GOT3 (cell line): ENCODE measurements at regions not wholly inside any gene's neighbourhood (a gene's known extent, or its start where the extent isn't known, plus 50 kb on each side); places are given as distances from the start of the nearest gene placed in this dataset.

ENCODE experiments used
- DNase-seq: peaks from one replicate; lab custom pipeline; 2025; ENCODE audit warnings: mixed read lengths; lab: John Stamatoyannopoulos, UW

- no peak for DNase-seq
Observed at GRCh38 chr21:24339406-24339805, 1267.9 kb downstream of the MRPL39 start.

GRCh38 chr21:24336491-24336890 is 1270.8 kb downstream of the MRPL39 start:
- no peak for DNase-seq

DNA sequence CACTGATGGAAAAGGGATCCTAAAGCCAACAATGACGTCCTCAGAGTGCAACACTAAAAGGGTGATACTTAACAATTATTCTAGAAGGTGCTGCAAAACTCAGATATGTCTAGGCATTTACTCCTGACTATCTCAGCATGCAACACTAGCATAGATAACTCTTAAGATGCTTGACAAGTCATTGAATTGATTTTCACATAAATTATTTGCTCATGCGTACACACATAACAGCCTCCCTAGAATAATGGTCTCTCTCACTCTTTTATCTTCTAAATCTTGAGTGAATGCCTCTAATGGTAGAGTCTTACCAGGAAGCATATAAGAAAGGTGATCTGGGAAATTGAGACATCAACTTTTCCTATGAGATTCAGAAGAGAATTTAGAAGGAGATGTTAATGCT is 1283.7 kb downstream of the MRPL39 start:
- no peak for DNase-seq

DNA sequence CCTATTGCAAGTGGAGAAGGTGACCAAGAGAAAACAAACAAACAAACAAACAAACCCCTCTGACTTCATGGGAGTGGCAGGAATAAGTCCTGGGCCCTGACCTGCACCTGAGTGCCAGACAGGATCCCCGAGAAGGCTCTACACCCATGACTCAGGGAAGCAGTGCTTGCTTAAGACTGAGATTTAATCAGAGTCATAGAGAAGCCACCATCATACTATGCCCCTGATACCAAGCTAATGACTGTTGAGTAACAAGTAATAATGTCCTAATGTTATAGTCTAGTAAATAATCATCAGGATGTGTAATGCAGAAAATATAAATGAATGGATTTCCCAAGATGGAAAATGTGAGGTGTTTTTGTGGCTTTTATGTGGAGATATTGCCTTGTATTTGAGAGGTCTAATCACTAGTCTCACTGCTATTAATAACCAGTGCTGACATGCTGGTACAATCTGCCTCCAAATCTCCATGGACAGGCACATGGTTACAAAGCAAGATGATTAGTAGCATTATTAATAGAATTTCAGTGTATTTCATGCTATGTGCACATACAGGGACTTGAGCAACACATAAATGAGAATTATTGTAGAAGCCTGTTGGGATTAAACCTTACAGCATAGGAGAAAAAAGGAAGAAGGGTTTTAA is 1290.9 kb downstream of the MRPL39 start:
- no peak for DNase-seq

DNA sequence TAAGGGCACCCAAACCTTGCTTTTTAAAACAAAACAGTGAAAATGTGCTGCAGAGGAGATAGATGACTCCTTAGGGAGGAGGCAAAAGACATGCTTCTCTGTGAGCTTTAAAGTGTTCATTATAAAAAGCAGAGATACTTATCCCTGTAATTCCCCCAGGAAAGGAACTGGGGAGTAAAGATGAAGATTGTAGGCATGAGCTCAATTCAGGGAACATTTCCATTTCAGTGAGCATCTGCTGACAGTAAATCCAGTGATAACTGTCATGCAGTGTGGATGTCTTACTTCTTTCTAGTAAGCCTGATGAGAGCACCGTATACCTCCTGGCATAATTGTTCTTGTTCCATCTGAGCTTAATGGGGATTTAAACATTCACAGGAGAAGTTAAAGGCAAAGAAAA is 1296.5 kb downstream of the MRPL39 start:
- DNase-seq: no peak

GRCh38 chr21:24308183-24308582 is 1299.1 kb downstream of the MRPL39 start:
- DNase-seq: no peak

- DNase-seq: no peak
Observed at GRCh38 chr21:24302400-24302799, 1304.9 kb downstream of the MRPL39 start.

DNA sequence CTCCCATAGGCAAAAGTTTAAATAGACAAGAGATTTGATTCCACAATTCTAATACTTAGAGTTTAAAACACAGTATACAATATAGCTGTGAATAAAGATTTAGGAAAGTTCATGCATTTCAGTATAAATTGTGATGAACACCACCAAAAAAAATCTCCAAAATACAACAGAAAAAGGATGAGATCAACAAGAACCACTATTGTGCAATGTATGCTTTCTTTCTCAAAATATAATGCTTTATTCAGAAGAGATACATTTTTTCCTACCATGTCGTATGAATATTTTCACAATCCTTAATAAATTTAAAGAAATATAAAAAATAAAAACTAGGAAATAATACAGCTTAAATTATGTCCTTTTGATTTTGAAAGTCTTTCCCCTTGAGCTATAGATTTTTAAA is 1309.2 kb downstream of the MRPL39 start:
- no peak for DNase-seq

GRCh38 chr21:24294171-24294570 is 1313.1 kb downstream of the MRPL39 start:
- no peak for DNase-seq

GRCh38 chr21:24290151-24290833 is 1317.0 kb downstream of the MRPL39 start:
- DNase-seq: no peak

GRCh38 chr21:24289539-24289938 is 1317.7 kb downstream of the MRPL39 start:
- no peak for DNase-seq

DNA sequence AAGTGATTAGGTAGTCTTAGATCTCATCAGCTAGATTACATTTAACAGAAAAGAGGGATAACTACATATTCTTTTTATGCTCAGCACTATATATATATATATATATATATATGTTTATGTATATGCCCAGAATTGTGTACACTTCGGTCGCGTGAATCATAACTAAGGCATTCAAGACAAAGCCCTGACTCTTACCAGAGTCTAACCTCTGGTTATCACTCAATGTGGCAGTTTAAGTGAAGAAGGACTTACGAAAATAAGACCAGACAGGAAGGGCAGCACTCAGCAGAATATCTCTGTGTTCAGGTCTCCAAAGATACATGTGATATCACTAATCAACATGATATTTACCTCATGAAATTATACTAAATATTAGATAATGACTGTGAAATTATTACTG is 1326.7 kb downstream of the MRPL39 start:
- DNase-seq: no peak

GRCh38 chr21:24278711-24279110 is 1328.6 kb downstream of the MRPL39 start:
- no peak for DNase-seq

GRCh38 chr21:24276204-24276603 is 1331.1 kb downstream of the MRPL39 start:
- no peak for DNase-seq

GRCh38 chr21:24275616-24276015 is 1331.7 kb downstream of the MRPL39 start:
- no peak for DNase-seq

GRCh38 chr21:24272521-24272938 is 1334.8 kb downstream of the MRPL39 start:
- no peak for DNase-seq

DNA sequence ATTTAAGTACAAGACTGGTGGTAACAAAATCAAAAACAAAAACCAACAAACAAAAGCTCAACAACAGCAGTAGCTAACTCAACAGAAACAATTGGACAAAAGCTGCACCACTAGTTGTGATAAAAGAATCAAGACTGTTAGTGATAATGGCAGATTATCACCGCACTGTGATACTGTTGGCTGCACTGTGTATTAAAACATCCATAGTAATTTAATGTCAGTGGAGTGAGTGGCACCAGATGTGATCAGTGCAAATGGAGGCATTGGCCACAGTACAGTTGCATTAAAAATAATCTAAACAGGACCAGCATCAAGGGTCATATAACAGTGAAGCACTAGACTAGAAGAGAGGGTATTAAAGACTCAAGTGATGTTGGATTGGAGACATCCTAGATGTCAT is 1341.3 kb downstream of the MRPL39 start:
- no peak for DNase-seq

GRCh38 chr21:24260751-24261150 is 1346.5 kb downstream of the MRPL39 start:
- DNase-seq: no peak

DNA sequence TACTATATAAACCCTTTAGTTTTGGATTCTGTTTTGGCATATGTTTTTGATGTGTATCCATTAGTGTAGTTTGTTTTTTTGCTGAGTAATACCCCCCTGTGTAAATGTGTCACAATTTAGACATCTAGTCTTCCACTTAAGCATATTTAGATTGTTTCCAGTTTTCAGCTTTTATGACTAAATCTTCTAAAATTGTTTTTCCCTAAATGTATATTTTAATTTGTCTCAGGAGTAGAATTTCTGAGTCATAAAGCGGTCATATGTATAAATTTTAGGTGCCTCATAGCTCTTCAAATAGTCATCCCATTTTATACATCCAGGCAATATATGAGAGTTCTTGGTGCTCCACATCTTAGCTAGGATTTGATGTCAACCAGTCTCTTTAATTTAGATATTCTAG is 1348.0 kb downstream of the MRPL39 start:
- DNase-seq: no peak

GRCh38 chr21:24255591-24255990 is 1351.7 kb downstream of the MRPL39 start:
- DNase-seq: no peak

GRCh38 chr21:24225431-24225830 is 1381.8 kb downstream of the MRPL39 start:
- no peak for DNase-seq

GRCh38 chr21:24224422-24224821 is 1382.9 kb downstream of the MRPL39 start:
- no peak for DNase-seq

GRCh38 chr21:24223624-24224023 is 1383.7 kb downstream of the MRPL39 start:
- no peak for DNase-seq

DNA sequence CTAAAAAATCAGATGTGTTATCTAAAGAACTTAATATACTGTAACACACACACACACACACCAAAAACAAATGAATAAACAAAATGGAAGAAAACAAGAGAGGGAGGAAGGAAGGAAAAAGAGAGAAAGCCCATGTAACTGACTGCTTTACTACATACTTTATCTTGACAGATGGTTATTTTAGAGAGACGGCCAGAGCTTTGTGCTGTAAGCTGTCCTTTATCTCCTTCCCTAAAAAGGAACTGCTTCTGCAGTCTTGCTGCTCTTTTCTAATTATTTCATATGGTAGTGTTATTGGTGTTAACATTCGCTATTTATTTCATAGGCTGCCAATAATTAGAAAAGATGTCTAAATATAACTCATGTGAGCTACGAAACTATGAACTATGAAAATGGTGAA is 1384.6 kb downstream of the MRPL39 start:
- no peak for DNase-seq
